Ishikawa (cell line): ENCODE measurements at regions not wholly inside any gene's neighbourhood (a gene's known extent, or its start where the extent isn't known, plus 50 kb on each side); places are given as distances from the start of the nearest gene placed in this dataset.

Experiments
- CREB1 ChIP-seq: IDR thresholded peaks from 2 replicates; pipeline ENCODE4 v1.6.1; 2012; ENCODE audit warnings: low read depth
- EP300 ChIP-seq: IDR thresholded peaks from 2 replicates; pipeline ENCODE4 v1.6.1; 2012; ENCODE audit warnings: borderline replicate concordance
- TAF1 ChIP-seq: IDR thresholded peaks from 2 replicates; pipeline ENCODE4 v1.6.1; 2012; ENCODE audit warnings: low read depth, mild to moderate bottlenecking

DNA sequence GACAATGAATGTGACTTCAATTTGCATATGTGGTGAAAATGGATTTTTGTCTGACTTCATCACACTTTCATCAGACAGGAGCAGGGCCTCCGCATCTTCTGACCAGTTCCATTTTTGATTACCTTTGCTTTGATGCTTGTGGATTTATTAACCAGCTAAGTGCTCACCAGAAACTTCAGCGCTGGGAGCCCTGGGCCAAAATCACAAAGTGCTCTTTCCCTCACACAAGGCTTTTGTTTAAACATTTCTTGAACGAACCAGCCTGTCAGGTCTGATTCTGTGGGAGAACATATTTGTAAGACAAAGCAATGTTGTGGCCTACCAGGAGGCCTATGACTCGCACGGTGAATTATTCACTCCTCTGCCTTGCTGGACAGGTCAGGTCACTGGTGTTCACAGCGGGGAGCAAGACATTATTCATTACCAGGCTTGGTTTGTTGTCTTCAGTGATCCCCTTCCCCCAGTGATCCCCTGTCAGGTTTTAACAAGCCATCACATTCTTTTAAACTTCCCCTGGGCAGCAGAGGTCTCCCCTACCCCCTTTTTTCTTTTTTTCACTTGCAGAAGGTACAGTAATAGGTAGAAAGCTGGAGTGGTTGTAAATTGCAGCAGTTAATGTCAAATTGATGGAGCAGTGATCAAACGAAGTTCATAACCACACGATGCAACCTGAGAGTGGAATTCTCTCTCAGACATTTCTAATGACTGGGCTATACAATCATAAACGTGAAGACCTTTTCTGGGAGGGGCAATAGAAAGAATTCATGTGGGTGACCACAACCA, 167.5 kb upstream of the PRICKLE1 start:
- peak; percentile 100 for TF ChIP-seq EP300
- TF ChIP-seq CREB1 = peak; percentile 27
- TF ChIP-seq TAF1 = no peak
